ENCODE measurements at regions not wholly inside any gene's neighbourhood (a gene's known extent, or its start where the extent isn't known, plus 50 kb on each side); places are given as distances from the start of the nearest gene placed in this dataset.

DNA sequence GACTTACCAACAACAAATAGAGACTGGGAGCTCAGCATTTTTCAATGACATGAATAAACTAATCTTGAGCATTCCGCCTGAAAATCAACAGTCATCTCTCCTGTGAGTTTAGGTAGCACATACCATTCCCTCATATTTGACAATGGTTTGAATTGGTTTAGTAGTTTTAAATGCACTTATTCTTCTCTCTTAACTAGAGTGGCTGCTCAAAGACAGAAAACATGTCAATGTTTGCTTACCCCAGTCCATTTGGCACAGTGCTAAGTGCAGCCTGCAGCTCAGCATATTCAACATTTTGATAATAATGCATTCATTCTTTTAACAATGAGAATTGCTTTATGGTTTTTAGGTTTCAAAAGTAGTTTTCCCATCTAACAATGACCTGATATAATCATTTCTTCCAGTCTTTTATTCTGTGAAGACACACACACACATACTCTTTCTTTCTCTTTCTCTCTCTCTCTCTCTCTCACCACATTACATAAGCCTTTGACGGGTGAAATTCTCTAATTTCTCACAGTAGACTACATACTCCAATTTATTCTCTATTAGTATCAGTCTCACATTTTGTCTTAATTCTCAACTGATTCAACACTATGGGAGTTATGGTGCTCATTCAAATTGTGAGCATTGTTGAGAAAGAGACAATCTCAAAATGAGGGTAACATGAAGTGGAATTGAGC lies 432.3 kb downstream of the LRRIQ3 start:
- DNase-seq (ENCODE audit: low read depth), result no peak
- CTCF ChIA-PET, result interaction anchor here (0.9 kb wide), 1 partner anchor 10 kb away, joined by 4 read pairs; no protein-coding TSS in a partner anchor
- TF ChIP-seq, protein P1, sequence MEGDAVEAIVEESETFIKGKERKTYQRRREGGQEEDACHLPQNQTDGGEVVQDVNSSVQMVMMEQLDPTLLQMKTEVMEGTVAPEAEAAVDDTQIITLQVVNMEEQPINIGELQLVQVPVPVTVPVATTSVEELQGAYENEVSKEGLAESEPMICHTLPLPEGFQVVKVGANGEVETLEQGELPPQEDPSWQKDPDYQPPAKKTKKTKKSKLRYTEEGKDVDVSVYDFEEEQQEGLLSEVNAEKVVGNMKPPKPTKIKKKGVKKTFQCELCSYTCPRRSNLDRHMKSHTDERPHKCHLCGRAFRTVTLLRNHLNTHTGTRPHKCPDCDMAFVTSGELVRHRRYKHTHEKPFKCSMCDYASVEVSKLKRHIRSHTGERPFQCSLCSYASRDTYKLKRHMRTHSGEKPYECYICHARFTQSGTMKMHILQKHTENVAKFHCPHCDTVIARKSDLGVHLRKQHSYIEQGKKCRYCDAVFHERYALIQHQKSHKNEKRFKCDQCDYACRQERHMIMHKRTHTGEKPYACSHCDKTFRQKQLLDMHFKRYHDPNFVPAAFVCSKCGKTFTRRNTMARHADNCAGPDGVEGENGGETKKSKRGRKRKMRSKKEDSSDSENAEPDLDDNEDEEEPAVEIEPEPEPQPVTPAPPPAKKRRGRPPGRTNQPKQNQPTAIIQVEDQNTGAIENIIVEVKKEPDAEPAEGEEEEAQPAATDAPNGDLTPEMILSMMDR (IDR thresholded peaks at IDR 0.05; ENCODE audit: insufficient read depth, low read depth, low read length), result no peak
- POLR2A ChIA-PET, result no interaction called here
- no peaks in the 10 kb centered on the region for H3K36me3 ChIP-seq (ENCODE audit: control insufficient read depth, insufficient read depth, low read length)
- no peak overlapping the region for H3K4me3 ChIP-seq (ENCODE audit: low read depth, low read length)
- H3K27me3 ChIP-seq (ENCODE audit: control insufficient read depth, insufficient read depth, low read length), result no peaks in the 10 kb centered on the region

DNA sequence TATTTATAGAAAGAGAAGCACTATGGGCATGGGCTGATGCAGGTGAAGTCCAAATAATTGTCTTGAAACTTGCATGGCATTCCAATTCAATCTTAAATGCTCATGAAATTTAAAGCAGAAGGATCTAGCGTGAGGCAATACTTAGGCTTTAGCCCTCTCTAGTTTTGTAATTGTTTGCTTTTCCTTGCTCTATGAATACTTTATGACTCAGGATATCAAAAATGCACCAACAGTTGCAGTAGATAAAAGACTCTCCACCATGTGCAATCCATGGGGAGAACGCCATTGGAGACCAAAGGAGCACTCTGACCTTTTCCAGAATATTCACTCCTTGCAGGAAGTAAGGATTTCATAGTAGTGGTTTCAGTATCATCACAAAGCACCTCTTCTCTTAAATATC lies 436.4 kb downstream of the LRRIQ3 start:
- TF ChIP-seq, protein P1 (IDR thresholded peaks at IDR 0.05; ENCODE audit: insufficient read depth, low read depth, low read length), result no peak
- H3K36me3 ChIP-seq (ENCODE audit: control insufficient read depth, insufficient read depth, low read length), result no peaks in the 10 kb centered on the region
- ChIA-PET POLR2A (no interaction called here), CTCF (no interaction called here)
- H3K4me3 ChIP-seq (ENCODE audit: low read depth, low read length), result no peak overlapping the region
- H3K27me3 ChIP-seq (ENCODE audit: control insufficient read depth, insufficient read depth, low read length), result no peaks in the 10 kb centered on the region
- DNase-seq (ENCODE audit: low read depth), result no peak

DNA sequence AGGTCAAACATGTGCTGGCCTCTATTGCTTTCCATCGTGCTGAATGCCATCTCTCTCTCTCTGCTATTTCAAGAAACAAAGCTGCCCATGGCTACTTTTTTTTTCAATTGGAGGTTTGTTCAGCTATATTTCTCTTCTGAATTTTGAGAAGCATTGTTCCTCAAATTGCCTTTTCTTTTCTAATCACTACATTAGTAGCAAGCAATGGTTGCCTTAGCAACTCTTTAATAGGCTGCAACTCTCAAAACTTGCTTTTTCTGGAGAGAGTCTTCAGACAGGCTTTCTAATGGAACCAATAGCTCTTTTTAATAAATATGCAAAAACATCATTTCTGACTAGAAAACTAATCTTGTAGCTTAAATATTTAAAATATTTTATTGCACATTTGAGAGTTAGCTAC lies 439.0 kb downstream of the LRRIQ3 start:
- H3K4me3 ChIP-seq (ENCODE audit: low read depth, low read length), result no peak overlapping the region
- no peaks in the 10 kb centered on the region for H3K36me3 ChIP-seq (ENCODE audit: control insufficient read depth, insufficient read depth, low read length)
- no peaks in the 10 kb centered on the region for H3K27me3 ChIP-seq (ENCODE audit: control insufficient read depth, insufficient read depth, low read length)
- ChIA-PET CTCF (no interaction called here), POLR2A (no interaction called here)
- DNase-seq (ENCODE audit: low read depth), result no peak
- TF ChIP-seq, protein P1 (IDR thresholded peaks at IDR 0.05; ENCODE audit: insufficient read depth, low read depth, low read length), result no peak

DNA sequence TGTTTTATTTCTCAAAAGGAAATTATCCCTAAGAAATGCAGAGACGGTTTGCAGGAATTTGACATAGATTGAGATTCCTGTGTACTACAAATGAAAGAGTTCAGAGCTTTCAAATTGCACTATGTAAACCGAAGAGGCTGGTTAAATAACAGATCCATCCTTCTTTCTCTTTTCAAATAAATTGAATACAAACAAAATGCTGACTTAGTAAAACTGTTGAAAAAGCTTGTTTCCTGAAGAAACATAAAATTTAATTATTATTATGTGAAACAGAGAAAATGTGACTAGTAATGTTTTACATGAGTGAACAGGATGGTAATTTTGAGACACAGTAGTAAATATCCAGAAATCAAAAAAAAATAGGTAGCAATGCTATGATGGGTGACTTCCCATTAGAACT lies 441.2 kb downstream of the LRRIQ3 start:
- POLR2A ChIA-PET, result no interaction called here
- no peak overlapping the region for H3K4me3 ChIP-seq (ENCODE audit: low read depth, low read length)
- CTCF ChIA-PET, result interaction anchor here (1.4 kb wide), 1 partner anchor 8 kb away, joined by 4 read pairs; no protein-coding TSS in a partner anchor
- no peaks in the 10 kb centered on the region for H3K36me3 ChIP-seq (ENCODE audit: control insufficient read depth, insufficient read depth, low read length)
- no peaks in the 10 kb centered on the region for H3K27me3 ChIP-seq (ENCODE audit: control insufficient read depth, insufficient read depth, low read length)
- no peak for DNase-seq (ENCODE audit: low read depth)
- TF ChIP-seq, protein P1 (IDR thresholded peaks at IDR 0.05; ENCODE audit: insufficient read depth, low read depth, low read length), result no peak

DNA sequence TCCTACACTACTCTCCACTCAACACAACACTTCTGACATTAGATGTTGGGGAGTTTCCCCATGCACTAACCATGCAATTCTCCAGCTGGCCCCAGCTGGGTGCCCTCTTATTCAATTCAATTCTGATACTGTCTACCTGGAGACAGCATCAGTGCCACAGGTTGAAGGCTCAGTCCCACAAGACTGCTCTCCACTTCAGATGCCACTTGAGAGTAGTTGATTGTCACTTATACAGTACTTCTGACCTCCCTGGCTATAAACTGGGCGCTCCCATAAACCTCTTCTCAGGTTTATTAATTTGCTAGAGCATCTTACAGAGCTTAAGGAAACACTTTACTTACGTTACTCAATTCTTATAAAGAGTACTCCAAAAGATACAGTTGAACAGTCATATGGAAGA lies 442.3 kb downstream of the LRRIQ3 start:
- TF ChIP-seq, protein P1 (IDR thresholded peaks at IDR 0.05; ENCODE audit: insufficient read depth, low read depth, low read length), result no peak
- POLR2A ChIA-PET, result no interaction called here
- Histone ChIP-seq H3K27me3 (ENCODE audit: control insufficient read depth, insufficient read depth, low read length) (no peaks in the 10 kb centered on the region), H3K4me3 (ENCODE audit: low read depth, low read length) (no peak overlapping the region), H3K36me3 (ENCODE audit: control insufficient read depth, insufficient read depth, low read length) (no peaks in the 10 kb centered on the region)
- DNase-seq (ENCODE audit: low read depth), result no peak
- CTCF ChIA-PET, result interaction anchor here (1.4 kb wide), 1 partner anchor 10 kb away, joined by 4 read pairs; no protein-coding TSS in a partner anchor

Data from BJ (cell line).